Naive thymus-derived CD8-positive, alpha-beta T cell (primary cell): ENCODE measurements at regions not wholly inside any gene's neighbourhood (a gene's known extent, or its start where the extent isn't known, plus 50 kb on each side); places are given as distances from the start of the nearest gene placed in this dataset.
"Not testable (repeated sequence)": the region's sequence is repeated elsewhere in the genome, so short reads cannot be mapped to it uniquely, and the experiment has no call there.

Source experiments
- ATAC-seq, 2 donors: fragments of 150-1000 bp; cut with Tn5 transposase in 1 of 2; sonication (Bioruptor Pico), chemical (Tn5 transposase) in 1 of 2; 1 replicate in 1 of 2; 2 replicates in 1 of 2; pipeline ENCODE4 v1.10.0; 2021; ENCODE audit warnings: mild to moderate bottlenecking in 2 of 2, moderate library complexity in 2 of 2
- POLR2A ChIA-PET: fragments of 350-600 bp; sonication (Branson Sonifier 250); formaldehyde crosslinking; loops from one replicate; lab custom pipeline; 2021; ENCODE audit warnings: antibody characterized with exemption; lab: Charles Lee
- DNase-seq, 10 donors: peaks; one replicate each; pipeline versions ENCODE4 v3.0.0 to v3.0.0-alpha.2; 2020 to 2022
- H3K27ac Mint-ChIP-seq, 10 donors: one replicate each; pipeline ENCODE4 v1.8.0; 2020 to 2022; ENCODE audit warnings: mild to moderate bottlenecking in 10 of 10, mixed read lengths in 10 of 10, moderate library complexity in 4 of 10, inconsistent platforms in 1 of 10
- H3K27me3 Mint-ChIP-seq, 5 donors: one replicate each; pipeline ENCODE4 v1.8.0; 2021 to 2022; ENCODE audit warnings: mixed read lengths in 5 of 5
- H3K36me3 Mint-ChIP-seq, 3 donors: one replicate each; pipeline ENCODE4 v1.8.0; 2020 to 2022; ENCODE audit warnings: mixed read lengths in 3 of 3, mild to moderate bottlenecking in 2 of 3, inconsistent platforms in 1 of 3
- H3K4me1 Mint-ChIP-seq, 4 donors: one replicate each; pipeline ENCODE4 v1.8.0; 2021 to 2022; ENCODE audit warnings: mixed read lengths in 4 of 4
- H3K4me3 Mint-ChIP-seq, 10 donors: one replicate each; pipeline ENCODE4 v1.8.0; 2020 to 2022; ENCODE audit warnings: mild to moderate bottlenecking in 10 of 10, mixed read lengths in 10 of 10, moderate library complexity in 6 of 10, inconsistent platforms in 1 of 10
- H3K9me3 Mint-ChIP-seq, 9 donors: one replicate each; pipeline ENCODE4 v1.8.0; 2020 to 2022; ENCODE audit warnings: mixed read lengths in 9 of 9, mild to moderate bottlenecking in 3 of 9, inconsistent platforms in 1 of 9, moderate library complexity in 1 of 9

DNA sequence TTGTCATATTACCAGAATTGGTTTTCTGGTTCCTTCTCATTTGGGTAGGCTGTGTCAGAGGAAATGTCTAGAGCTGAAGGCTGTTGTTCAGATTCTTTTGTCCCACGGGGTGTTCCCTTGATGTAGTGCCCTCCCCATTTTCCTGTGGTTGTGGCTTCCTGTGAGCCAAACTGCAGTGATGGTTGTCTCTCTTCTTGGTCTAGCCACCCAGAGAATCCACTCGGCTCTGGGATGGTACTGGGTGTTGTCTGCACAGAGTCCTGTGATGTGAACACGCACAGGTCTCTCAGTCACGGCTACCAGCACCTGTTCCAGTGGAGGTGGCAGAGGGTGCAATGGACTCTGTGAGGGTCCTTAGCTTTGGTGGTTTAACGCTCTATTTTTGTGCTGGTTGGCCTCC is 440.9 kb downstream of the GUCY1A2 start:
- peak overlapping the region in 4 of 10 donors; percentile 8 to 69 (median 42) for H3K27ac Mint-ChIP-seq
- H3K36me3 Mint-ChIP-seq, H3K4me3 Mint-ChIP-seq, H3K27me3 Mint-ChIP-seq, H3K4me1 Mint-ChIP-seq, POLR2A ChIA-PET: not testable (repeated sequence)
- H3K9me3 Mint-ChIP-seq: peaks cover 4 to 47% (median 26%) of the 10 kb centered on the region in 9 donors
- ATAC-seq: peak in 1 of 2 donors; percentile 29
- peak in 2 of 10 donors; percentile 8 to 13 for DNase-seq

DNA sequence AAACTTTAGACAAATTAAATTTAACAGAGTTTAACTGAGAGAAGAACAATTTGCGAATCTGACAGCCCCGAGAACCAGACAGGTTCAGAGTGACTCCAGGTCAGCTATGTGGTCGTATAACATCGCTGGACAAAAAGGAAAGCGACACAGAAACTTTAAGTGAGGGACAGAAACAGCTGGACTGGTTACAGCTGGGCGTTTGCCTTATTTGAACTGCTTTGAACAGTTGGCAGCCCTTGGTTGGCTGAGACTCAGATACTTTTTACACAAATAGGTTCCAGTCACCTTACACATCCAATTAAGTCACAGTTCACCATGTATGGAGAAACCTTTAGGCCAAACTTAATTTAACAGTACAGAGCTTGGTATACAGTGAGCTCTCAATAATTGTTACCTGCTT is 436.9 kb downstream of the GUCY1A2 start:
- Mint-ChIP-seq H3K4me1 (no peaks in the 10 kb centered on the region), H3K27ac (no peak overlapping the region), H3K9me3 (peaks cover 4 to 26% (median 10%) of the 10 kb centered on the region in 9 donors), H3K4me3 (no peak overlapping the region), H3K36me3 (no peaks in the 10 kb centered on the region), H3K27me3 (no peaks in the 10 kb centered on the region)
- no peak for ATAC-seq
- no peak for DNase-seq
- POLR2A ChIA-PET: no interaction called here

DNA sequence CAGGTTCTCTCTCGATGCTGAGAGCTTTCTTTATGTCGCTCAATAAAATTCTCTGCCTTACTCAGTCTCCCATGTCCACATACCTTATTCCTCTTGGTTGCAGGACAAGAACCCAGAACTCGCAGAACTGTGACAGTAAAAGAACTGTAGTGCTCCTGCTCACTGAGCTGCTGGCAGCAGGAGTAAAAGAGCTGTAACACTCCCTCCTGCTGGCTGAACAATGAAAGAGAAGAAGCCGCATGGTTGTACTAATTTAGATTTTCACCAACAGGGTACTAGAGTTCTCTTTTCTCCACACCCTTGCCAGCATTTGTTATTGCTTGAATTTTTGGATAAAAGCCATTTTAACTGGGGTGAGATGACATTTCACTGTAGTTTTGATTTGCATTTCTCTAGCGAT is 433.2 kb downstream of the GUCY1A2 start:
- peaks cover 0 to 10% (median 0%) of the 10 kb centered on the region in 9 donors for H3K9me3 Mint-ChIP-seq
- DNase-seq: no peak
- H3K4me1 Mint-ChIP-seq: no peaks in the 10 kb centered on the region
- no peak overlapping the region for H3K4me3 Mint-ChIP-seq
- no peak overlapping the region for H3K27ac Mint-ChIP-seq
- ATAC-seq: no peak
- POLR2A ChIA-PET: no interaction called here
- H3K27me3 Mint-ChIP-seq: no peaks in the 10 kb centered on the region
- no peaks in the 10 kb centered on the region for H3K36me3 Mint-ChIP-seq

DNA sequence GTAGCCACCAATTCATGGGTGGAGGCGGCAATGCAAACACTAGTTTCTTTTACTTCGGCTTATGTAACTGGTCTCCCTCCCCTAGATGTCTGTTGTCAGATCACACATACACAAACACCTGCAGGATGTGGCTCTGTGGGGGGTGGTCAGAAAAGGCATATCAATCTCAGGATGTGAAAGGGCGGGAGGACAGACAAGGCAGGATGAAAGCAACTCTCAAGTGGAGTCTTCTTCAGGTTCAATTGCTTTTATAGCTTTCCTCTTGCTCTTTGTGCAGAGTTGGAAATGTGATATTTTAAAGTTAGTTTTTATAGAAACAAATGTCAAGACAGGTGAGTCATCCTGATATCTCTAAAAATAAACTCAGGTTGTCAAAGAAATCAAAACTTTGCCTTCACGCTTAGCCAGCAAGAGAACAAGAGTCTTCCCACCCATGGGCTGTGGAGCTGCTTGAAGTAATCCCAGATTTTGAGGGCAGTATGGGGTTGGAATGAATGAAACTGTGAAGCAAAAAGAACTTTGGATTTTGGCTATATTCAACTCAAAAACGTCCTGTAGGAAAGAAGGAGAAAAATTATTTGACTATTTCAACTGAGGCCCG is 423.4 kb downstream of the GUCY1A2 start:
- H3K27me3 Mint-ChIP-seq: no peaks in the 10 kb centered on the region
- DNase-seq: no peak
- H3K4me3 Mint-ChIP-seq: no peak overlapping the region
- no peak overlapping the region for H3K27ac Mint-ChIP-seq
- POLR2A ChIA-PET: no interaction called here
- no peaks in the 10 kb centered on the region for H3K4me1 Mint-ChIP-seq
- no peak for ATAC-seq
- peaks cover 0 to 4% (median 0%) of the 10 kb centered on the region in 3 donors for H3K36me3 Mint-ChIP-seq
- peaks cover 0 to 20% (median 9%) of the 10 kb centered on the region in 9 donors for H3K9me3 Mint-ChIP-seq

DNA sequence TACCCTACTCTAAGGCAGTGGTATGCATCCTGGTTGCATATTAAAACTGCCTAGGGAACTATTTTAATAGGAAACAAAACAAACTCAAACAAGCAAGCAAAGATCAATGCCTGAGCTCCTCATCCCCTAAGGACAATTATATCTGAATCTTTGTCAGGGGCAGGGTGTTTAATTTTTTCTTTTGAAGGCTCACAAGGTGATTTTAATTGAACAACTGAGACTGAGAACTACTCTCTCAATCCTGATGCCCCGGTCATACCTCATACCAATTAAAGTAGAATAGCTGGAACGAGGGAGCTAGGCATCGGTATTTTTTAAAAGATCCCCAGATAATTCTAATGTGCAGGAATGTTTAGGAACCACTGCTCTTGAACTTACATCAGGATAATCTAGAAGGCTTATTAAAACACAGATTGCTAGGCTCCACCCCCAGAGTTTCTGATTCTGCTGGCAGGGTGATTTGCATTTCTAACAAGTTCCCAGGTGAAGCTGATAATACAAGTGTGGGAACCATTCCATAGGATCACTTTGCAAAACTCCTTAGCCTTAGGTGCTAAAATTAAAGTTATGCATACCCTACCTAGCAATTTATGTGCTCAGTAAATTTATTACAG is 416.5 kb downstream of the GUCY1A2 start:
- no peak for ATAC-seq
- no peaks in the 10 kb centered on the region for H3K27me3 Mint-ChIP-seq
- peaks cover 0 to 12% (median 6%) of the 10 kb centered on the region in 9 donors for H3K9me3 Mint-ChIP-seq
- H3K4me3 Mint-ChIP-seq: no peak overlapping the region
- no peak for DNase-seq
- no peaks in the 10 kb centered on the region for H3K36me3 Mint-ChIP-seq
- H3K27ac Mint-ChIP-seq: no peak overlapping the region
- POLR2A ChIA-PET: no interaction called here
- H3K4me1 Mint-ChIP-seq: no peaks in the 10 kb centered on the region

DNA sequence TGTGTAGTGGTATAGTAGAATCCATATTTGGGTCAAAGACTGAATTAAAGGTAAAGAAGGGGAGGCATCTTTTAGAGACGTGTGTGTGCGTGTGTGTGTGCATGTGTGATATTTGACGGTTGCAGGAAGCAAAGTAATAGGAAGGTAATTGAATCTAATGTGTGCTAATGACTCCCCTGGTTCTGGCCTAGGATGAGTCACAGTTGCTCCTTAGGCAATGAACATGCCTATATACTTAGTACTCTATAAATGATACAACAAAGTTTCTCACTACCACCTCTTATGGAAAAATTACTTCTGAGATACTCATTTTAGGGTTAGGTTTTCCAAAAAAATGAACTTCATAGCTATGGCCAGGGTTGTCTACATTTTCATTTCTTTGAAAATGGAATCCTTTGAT is 409.6 kb downstream of the GUCY1A2 start:
- no peak for DNase-seq
- no peaks in the 10 kb centered on the region for H3K36me3 Mint-ChIP-seq
- H3K9me3 Mint-ChIP-seq: peaks cover 2 to 18% (median 8%) of the 10 kb centered on the region in 9 donors
- POLR2A ChIA-PET: no interaction called here
- ATAC-seq: no peak
- no peak overlapping the region for H3K4me3 Mint-ChIP-seq
- no peaks in the 10 kb centered on the region for H3K4me1 Mint-ChIP-seq
- H3K27ac Mint-ChIP-seq: no peak overlapping the region
- no peaks in the 10 kb centered on the region for H3K27me3 Mint-ChIP-seq

DNA sequence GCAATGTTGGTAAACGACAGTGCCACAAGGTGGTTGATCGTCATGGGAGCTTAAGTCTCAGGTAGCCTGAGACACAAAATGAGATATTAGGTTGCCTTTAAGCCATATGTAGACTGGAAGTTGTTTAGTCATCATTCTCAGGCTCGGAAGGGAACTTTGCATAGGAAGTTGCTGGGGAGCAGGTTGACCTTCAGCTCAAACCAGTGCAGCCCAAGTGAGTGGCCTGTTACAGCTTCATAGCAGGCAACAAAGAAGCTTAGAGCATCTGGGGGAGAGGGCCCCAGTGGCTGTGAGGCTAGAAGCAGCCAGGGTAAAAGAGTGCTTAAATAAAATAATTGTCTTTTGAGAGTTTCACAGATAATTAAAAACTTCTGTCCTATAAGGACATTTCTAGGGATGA is 404.0 kb downstream of the GUCY1A2 start:
- Mint-ChIP-seq H3K9me3 (peaks cover 0 to 11% (median 3%) of the 10 kb centered on the region in 9 donors), H3K36me3 (no peaks in the 10 kb centered on the region), H3K27me3 (no peaks in the 10 kb centered on the region), H3K4me1 (no peaks in the 10 kb centered on the region), H3K4me3 (no peak overlapping the region), H3K27ac (no peak overlapping the region)
- ATAC-seq (no peak), DNase-seq (no peak)
- POLR2A ChIA-PET: no interaction called here

DNA sequence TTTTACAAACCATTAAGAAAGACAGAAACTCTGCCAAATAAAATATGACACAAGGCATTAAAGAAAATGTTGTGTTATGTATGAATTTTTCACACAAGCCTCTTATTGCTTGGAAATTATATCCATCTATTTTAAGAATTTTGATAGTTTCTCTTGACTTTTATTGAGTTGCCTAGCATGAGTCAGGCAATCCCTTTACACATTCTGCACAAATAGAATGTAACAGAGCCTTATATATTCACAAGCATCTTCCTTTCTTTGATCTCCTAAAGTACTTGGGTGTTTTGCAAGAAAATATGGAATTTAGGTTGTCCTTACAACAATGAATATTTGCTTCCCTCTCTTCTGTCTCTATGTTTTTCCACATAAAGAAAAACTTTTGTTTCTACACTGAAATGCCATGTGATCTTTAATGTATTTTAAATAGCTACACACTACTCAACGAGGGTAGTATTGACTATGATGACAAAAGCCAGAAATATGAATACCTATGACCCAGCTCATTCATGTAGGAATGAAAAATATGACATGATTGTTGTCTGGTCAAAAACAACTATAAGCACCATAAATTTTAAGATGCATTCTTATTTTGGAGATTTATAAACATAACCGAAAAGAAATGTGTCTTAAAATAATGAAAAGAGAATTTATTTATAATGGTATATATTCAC is 398.8 kb downstream of the GUCY1A2 start:
- H3K4me3 Mint-ChIP-seq: no peak overlapping the region
- POLR2A ChIA-PET: no interaction called here
- DNase-seq (no peak), ATAC-seq (no peak)
- no peak overlapping the region for H3K27ac Mint-ChIP-seq
- no peaks in the 10 kb centered on the region for H3K4me1 Mint-ChIP-seq
- no peaks in the 10 kb centered on the region for H3K27me3 Mint-ChIP-seq
- H3K36me3 Mint-ChIP-seq: no peaks in the 10 kb centered on the region
- peaks cover 0 to 16% (median 6%) of the 10 kb centered on the region in 9 donors for H3K9me3 Mint-ChIP-seq

DNA sequence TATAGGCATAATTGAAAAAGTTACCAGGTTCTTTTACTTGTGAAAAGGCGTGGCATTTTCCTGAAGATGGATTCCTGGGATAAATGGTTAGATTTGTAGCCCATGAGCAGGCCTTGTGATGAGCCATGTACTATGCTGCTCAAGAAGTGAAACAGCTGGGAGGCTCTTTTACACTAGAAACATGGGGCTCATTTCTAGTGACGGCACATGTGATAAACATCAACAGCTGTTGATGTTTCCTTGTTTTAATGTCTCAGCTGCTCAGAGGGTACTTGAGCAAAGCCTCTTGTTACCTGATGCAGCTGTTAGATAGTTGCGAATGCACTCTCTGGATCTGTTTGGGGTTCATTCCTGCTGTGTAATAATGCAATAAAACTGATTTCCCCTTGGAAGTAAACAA is 396.8 kb downstream of the GUCY1A2 start:
- Mint-ChIP-seq H3K9me3 (peaks cover 0 to 17% (median 8%) of the 10 kb centered on the region in 9 donors), H3K27me3 (no peaks in the 10 kb centered on the region), H3K36me3 (no peaks in the 10 kb centered on the region), H3K4me1 (no peaks in the 10 kb centered on the region), H3K4me3 (no peak overlapping the region), H3K27ac (no peak overlapping the region)
- ATAC-seq (no peak), DNase-seq (no peak)
- POLR2A ChIA-PET: no interaction called here
